Skeletal muscle satellite cell (primary cell): ENCODE measurements at regions not wholly inside any gene's neighbourhood (a gene's known extent, or its start where the extent isn't known, plus 50 kb on each side); places are given as distances from the start of the nearest gene placed in this dataset.
A peak's percentile ranks its signal among the peaks of the same experiment; 100 is the strongest.

Experiments
- H3K27me3 ChIP-seq: 2 replicates; pipeline ENCODE4 v1.7.0; 2013; ENCODE audit warnings: low read length; ENCODE audit not compliant: control insufficient read depth, insufficient read depth
- H3K36me3 ChIP-seq: 2 replicates; pipeline ENCODE4 v1.7.0; 2013; ENCODE audit warnings: mild to moderate bottlenecking, control low read depth, low read length; ENCODE audit not compliant: insufficient read depth
- H3K4me1 ChIP-seq: 2 replicates; pipeline ENCODE4 v1.7.0; 2013; ENCODE audit warnings: low read length; ENCODE audit not compliant: control insufficient read depth, insufficient read depth
- H3K4me2 ChIP-seq: 2 replicates; pipeline ENCODE4 v1.7.0; 2013; ENCODE audit warnings: mild to moderate bottlenecking, low read length
- H3K4me3 ChIP-seq: 2 replicates; pipeline ENCODE4 v1.7.0; 2013; ENCODE audit warnings: low read length
- H3K9ac ChIP-seq: 2 replicates; pipeline ENCODE4 v1.7.0; 2013; ENCODE audit warnings: mild to moderate bottlenecking, low read depth, low read length, moderate library complexity
- H3K9me3 ChIP-seq: replicated peaks from 2 replicates; pipeline ENCODE4 v1.7.0; 2013; ENCODE audit warnings: mild to moderate bottlenecking, control low read depth, low read length

GRCh38 chr1:221832151-221832550 is 90.3 kb upstream of the DUSP10 start:
- Histone ChIP-seq H3K4me1 (peaks cover 24% of the 10 kb centered on the region), H3K36me3 (no peaks in the 10 kb centered on the region), H3K9me3 (no peaks in the 10 kb centered on the region), H3K4me3 (no peak overlapping the region), H3K27me3 (no peaks in the 10 kb centered on the region), H3K4me2 (no peak overlapping the region), H3K9ac (no peak overlapping the region)

GRCh38 chr1:221829327-221830015 is 87.6 kb upstream of the DUSP10 start:
- Histone ChIP-seq H3K36me3 (no peaks in the 10 kb centered on the region), H3K9ac (peak overlapping the region; percentile 79), H3K4me1 (peaks cover 33% of the 10 kb centered on the region), H3K4me2 (peak overlapping the region; percentile 51), H3K9me3 (no peaks in the 10 kb centered on the region), H3K27me3 (no peaks in the 10 kb centered on the region), H3K4me3 (peak overlapping the region; percentile 2)

- H3K4me1 ChIP-seq: peaks cover 41% of the 10 kb centered on the region
- H3K27me3 ChIP-seq: no peaks in the 10 kb centered on the region
- H3K4me3 ChIP-seq: no peak overlapping the region
- no peaks in the 10 kb centered on the region for H3K36me3 ChIP-seq
- H3K9me3 ChIP-seq: no peaks in the 10 kb centered on the region
- H3K9ac ChIP-seq: no peak overlapping the region
- no peak overlapping the region for H3K4me2 ChIP-seq
Measured at GRCh38 chr1:221827307-221827642, 85.4 kb upstream of the DUSP10 start.

DNA sequence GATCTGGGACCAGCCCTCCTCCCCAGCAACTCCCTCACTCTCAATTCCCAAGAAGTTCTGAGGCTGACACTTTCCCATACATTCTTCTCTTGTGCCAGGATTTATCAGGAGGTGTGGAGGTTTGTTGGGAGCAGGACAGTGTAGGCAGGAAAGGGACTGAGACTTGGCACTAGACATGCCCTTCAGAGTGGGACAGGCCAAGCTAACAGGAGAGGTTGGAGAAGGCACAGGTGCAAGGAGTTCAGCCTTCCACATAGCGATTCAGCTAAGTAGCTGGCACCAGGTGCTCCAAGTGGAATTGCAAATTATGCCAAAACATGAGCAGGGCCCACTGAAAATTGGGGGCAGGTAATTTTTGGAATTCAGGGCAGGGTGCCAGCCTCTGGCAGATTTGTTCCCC is 83.0 kb upstream of the DUSP10 start:
- Histone ChIP-seq H3K9me3 (no peaks in the 10 kb centered on the region), H3K4me1 (peaks cover 33% of the 10 kb centered on the region), H3K9ac (no peak overlapping the region), H3K36me3 (no peaks in the 10 kb centered on the region), H3K27me3 (no peaks in the 10 kb centered on the region), H3K4me2 (no peak overlapping the region), H3K4me3 (no peak overlapping the region)

DNA sequence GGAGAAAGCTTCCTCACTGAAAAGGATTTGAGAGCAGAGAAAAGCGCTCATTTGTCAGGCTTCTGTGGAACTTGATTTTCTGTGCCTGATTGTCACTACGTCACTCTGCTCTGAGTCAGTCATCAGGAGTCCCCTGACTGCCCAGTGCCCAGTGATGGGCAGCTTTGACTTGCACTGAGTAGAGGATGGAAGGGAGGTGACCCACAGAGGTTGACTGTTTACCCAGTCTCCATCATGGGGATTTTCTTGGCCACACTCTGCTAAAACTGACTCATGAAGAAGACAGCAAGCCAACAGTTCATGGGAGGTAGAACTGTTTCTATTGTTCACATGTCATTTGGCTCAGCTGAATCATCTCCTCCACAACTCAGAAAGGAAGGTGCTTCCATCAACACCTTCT is 82.1 kb upstream of the DUSP10 start:
- Histone ChIP-seq H3K9me3 (no peaks in the 10 kb centered on the region), H3K27me3 (no peaks in the 10 kb centered on the region), H3K9ac (no peak overlapping the region), H3K4me1 (peaks cover 25% of the 10 kb centered on the region), H3K4me2 (no peak overlapping the region), H3K4me3 (no peak overlapping the region), H3K36me3 (no peaks in the 10 kb centered on the region)

GRCh38 chr1:221823561-221823960 is 81.7 kb upstream of the DUSP10 start:
- Histone ChIP-seq H3K27me3 (no peaks in the 10 kb centered on the region), H3K4me3 (no peak overlapping the region), H3K4me2 (no peak overlapping the region)

DNA sequence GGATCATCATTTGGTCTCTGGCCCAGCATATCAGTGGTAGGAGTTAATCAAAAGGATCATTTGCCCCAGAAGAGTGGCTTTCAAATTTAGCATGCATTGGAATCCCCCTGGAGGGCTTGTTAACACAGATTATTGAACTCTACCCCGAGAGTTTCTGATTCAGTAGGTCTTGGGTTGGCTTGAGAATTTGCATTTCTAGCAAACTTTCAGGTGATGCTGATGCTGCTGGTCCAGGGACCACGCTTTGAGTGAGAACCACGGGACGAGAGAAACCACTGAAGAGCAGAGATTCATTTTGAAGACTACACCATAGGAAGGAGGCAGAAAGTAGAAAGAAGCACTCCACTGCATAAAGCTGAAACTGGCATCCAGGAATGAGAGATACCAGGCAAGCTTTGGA is 81.3 kb upstream of the DUSP10 start:
- H3K4me2 ChIP-seq: no peak overlapping the region
- no peak overlapping the region for H3K9ac ChIP-seq
- peaks cover 22% of the 10 kb centered on the region for H3K4me1 ChIP-seq
- H3K9me3 ChIP-seq: no peaks in the 10 kb centered on the region
- no peak overlapping the region for H3K4me3 ChIP-seq
- H3K36me3 ChIP-seq: no peaks in the 10 kb centered on the region
- no peaks in the 10 kb centered on the region for H3K27me3 ChIP-seq

More at GRCh38 chr1:221823561-221823960, 81.7 kb upstream of the DUSP10 start:
- no peaks in the 10 kb centered on the region for H3K36me3 ChIP-seq
- H3K4me1 ChIP-seq: peaks cover 22% of the 10 kb centered on the region
- no peaks in the 10 kb centered on the region for H3K9me3 ChIP-seq
- no peak overlapping the region for H3K9ac ChIP-seq

DNA sequence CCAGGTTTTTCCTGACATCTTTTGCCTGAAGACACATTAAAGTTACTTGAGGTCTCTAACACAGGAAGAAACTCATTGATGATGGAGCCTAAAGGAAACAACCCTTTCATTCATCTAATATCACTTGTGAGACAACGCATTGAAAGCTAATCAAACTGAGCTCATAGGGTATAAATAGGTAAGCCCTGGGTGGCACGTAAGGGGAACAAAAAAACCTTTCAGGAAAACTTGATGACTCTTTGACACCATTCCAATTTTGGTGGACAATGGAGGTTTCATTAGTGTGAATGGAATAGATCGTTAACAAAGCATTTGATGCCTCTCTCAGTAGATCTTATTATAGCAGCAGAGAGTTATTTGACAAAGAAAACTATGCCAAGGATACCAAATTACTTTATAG is 80.7 kb upstream of the DUSP10 start:
- no peaks in the 10 kb centered on the region for H3K9me3 ChIP-seq
- no peaks in the 10 kb centered on the region for H3K27me3 ChIP-seq
- no peaks in the 10 kb centered on the region for H3K36me3 ChIP-seq
- H3K4me2 ChIP-seq: no peak overlapping the region
- H3K4me3 ChIP-seq: no peak overlapping the region
- H3K4me1 ChIP-seq: peaks cover 19% of the 10 kb centered on the region
- H3K9ac ChIP-seq: no peak overlapping the region

DNA sequence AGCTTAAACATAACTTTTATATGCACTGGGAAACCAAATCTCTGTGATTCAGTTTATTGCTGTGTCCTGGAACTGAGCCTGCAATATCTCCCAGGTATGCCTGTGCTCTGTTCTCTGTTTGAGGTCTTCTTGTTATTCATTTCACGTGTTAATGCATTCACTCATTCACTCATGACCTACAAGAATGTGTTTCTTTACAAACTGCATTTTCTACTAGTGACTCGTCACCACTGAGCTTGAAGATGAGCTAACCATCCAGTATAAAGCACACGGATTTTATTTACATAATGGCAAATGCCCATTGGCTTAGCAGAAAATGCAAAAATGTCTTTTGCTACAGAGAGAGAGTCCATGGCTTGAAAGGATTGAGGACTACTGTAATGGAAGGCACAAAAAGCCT is 75.0 kb upstream of the DUSP10 start:
- Histone ChIP-seq H3K27me3 (no peaks in the 10 kb centered on the region), H3K36me3 (no peaks in the 10 kb centered on the region), H3K9ac (no peak overlapping the region), H3K9me3 (no peaks in the 10 kb centered on the region), H3K4me1 (peaks cover 14% of the 10 kb centered on the region), H3K4me3 (no peak overlapping the region), H3K4me2 (peak overlapping the region; percentile 31)

GRCh38 chr1:221815660-221816059 is 73.8 kb upstream of the DUSP10 start:
- H3K9ac ChIP-seq: no peak overlapping the region

GRCh38 chr1:221813887-221814286 is 72.0 kb upstream of the DUSP10 start:
- Histone ChIP-seq H3K9ac (no peak overlapping the region), H3K27me3 (no peaks in the 10 kb centered on the region), H3K4me2 (no peak overlapping the region), H3K4me1 (peaks cover 35% of the 10 kb centered on the region), H3K4me3 (no peak overlapping the region), H3K36me3 (no peaks in the 10 kb centered on the region), H3K9me3 (no peaks in the 10 kb centered on the region)

More at GRCh38 chr1:221815660-221816059, 73.8 kb upstream of the DUSP10 start:
- H3K4me2 ChIP-seq: no peak overlapping the region
- no peaks in the 10 kb centered on the region for H3K9me3 ChIP-seq
- no peaks in the 10 kb centered on the region for H3K27me3 ChIP-seq
- peaks cover 20% of the 10 kb centered on the region for H3K4me1 ChIP-seq
- no peak overlapping the region for H3K4me3 ChIP-seq
- H3K36me3 ChIP-seq: no peaks in the 10 kb centered on the region

DNA sequence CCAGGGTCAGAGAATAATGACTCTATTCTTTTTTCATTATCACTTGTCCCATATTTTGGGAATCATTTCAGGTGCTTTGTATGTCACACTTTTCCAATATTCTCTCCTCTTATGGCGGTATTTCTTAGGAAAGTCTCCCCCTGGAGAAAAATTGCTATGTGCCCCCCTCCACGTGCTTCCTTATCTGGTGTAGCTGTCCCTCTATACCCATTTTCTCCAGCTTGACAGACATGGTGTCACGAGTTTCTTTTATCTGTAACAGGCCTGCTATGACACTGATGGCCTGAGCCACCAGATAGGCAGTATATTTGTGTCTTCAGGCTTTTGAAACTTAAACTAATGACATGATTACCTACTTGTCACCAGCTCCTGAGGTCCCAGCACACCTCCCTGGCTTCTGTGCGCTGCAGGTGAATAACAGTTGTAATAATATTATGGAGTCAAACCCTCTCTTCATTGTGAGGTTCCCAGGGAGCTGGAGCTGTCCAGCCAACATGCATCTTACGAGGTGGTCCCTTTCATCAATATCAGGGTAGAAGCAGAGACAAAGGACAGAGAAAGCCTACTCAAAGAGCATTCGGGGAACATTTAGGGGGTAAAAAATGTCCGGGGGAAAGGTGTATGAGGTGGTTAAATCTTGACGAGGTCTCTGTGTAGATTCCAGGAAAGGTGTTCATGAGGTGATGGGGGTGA is 71.2 kb upstream of the DUSP10 start:
- H3K9me3 ChIP-seq: no peaks in the 10 kb centered on the region
- H3K27me3 ChIP-seq: no peaks in the 10 kb centered on the region
- no peak overlapping the region for H3K4me3 ChIP-seq
- H3K4me1 ChIP-seq: peaks cover 35% of the 10 kb centered on the region
- no peak overlapping the region for H3K4me2 ChIP-seq
- H3K9ac ChIP-seq: no peak overlapping the region
- H3K36me3 ChIP-seq: no peaks in the 10 kb centered on the region
